ENCODE measurements at regions not wholly inside any gene's neighbourhood (a gene's known extent, or its start where the extent isn't known, plus 50 kb on each side); places are given as distances from the start of the nearest gene placed in this dataset.
"Not testable (repeated sequence)": the region's sequence is repeated elsewhere in the genome, so short reads cannot be mapped to it uniquely, and the experiment has no call there.

DNA sequence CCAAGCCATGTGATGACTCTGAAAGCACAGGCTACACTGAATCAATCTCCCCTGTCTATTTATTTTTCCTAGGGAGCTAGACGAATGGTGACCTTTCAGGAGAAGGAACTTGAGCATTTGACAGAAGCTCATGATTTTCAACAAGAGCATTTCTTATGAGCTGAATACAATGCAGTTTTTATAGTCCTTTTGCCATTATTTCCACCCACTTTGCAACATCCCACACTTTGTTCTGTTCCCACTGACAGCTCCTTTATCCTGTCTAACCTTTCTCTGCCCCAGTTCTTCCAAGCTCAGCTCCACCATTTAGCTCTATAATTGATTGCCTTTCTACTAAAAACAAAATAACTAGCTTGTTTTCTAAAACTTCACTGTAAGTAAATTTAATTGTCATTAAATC lies 91.9 kb upstream of the PRSS1 start:
- TF ChIP-seq, protein P1, sequence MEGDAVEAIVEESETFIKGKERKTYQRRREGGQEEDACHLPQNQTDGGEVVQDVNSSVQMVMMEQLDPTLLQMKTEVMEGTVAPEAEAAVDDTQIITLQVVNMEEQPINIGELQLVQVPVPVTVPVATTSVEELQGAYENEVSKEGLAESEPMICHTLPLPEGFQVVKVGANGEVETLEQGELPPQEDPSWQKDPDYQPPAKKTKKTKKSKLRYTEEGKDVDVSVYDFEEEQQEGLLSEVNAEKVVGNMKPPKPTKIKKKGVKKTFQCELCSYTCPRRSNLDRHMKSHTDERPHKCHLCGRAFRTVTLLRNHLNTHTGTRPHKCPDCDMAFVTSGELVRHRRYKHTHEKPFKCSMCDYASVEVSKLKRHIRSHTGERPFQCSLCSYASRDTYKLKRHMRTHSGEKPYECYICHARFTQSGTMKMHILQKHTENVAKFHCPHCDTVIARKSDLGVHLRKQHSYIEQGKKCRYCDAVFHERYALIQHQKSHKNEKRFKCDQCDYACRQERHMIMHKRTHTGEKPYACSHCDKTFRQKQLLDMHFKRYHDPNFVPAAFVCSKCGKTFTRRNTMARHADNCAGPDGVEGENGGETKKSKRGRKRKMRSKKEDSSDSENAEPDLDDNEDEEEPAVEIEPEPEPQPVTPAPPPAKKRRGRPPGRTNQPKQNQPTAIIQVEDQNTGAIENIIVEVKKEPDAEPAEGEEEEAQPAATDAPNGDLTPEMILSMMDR (IDR thresholded peaks at IDR 0.05; ENCODE audit: insufficient read depth, low read length, missing control alignments): no peak
- no peak overlapping the region for H3K4me3 ChIP-seq (ENCODE audit: low read depth, low read length)
- ChIA-PET CTCF (interaction anchor here (0.7 to 1.3 kb wide), 4 partner anchors 12 to 126 kb away, joined by 3 to 6 read pairs (median 4); no protein-coding TSS in a partner anchor), POLR2A (no interaction called here)
- DNase-seq (ENCODE audit: low read depth, low spot score): no peak

DNA sequence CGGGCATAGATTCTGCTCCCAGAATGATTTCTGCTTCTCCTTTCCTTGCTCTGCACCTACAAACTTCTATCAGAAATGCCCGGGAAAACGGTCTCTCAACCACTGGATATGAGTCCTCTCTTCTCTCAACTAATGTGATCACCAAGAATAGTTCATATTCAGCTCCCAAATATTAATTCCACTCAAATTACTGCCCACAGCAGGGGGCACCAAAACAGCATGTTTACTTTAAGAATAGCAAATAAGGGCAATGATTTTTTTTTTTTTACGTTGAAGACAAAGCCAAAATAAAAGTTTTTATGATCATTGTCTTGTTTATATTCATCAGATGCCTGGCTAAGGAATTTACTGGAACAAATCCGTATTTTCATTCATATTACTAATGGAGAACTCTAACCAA lies 94.9 kb upstream of the PRSS1 start:
- DNase-seq (ENCODE audit: low read depth, low spot score): no peak
- ChIA-PET POLR2A (interaction anchor here (0.7 kb wide), 1 partner anchor 251 kb away, joined by 3 read pairs; no protein-coding TSS in a partner anchor), CTCF (interaction anchor here (0.7 kb wide), 1 partner anchor 8 kb away, joined by 3 read pairs; no protein-coding TSS in a partner anchor)
- TF ChIP-seq, protein P1 (IDR thresholded peaks at IDR 0.05; ENCODE audit: insufficient read depth, low read length, missing control alignments): no peak
- H3K4me3 ChIP-seq (ENCODE audit: low read depth, low read length): no peak overlapping the region

DNA sequence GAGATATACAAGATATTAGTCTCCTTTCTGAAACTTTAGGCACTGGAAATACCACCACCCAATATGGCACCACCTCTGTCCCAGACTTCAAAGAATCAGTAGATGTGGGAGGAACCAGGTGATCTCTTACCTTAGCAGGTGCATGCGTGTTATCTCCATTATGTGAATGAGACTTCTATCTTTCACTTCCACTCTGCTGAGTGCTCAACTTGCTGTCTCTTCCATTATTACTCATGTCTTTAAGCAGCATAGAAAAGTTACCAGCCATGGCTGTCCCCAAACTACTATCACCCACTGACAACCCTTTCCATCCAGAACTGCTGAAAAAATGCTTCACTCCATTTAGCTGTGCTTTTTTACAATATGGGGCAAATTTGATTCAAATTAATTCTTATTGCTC lies 101.5 kb upstream of the PRSS1 start:
- no peak for DNase-seq (ENCODE audit: low read depth, low spot score)
- TF ChIP-seq, protein P1 (IDR thresholded peaks at IDR 0.05; ENCODE audit: insufficient read depth, low read length, missing control alignments): no peak
- POLR2A ChIA-PET: no interaction called here
- no peak overlapping the region for H3K4me3 ChIP-seq (ENCODE audit: low read depth, low read length)
- CTCF ChIA-PET: no interaction called here

DNA sequence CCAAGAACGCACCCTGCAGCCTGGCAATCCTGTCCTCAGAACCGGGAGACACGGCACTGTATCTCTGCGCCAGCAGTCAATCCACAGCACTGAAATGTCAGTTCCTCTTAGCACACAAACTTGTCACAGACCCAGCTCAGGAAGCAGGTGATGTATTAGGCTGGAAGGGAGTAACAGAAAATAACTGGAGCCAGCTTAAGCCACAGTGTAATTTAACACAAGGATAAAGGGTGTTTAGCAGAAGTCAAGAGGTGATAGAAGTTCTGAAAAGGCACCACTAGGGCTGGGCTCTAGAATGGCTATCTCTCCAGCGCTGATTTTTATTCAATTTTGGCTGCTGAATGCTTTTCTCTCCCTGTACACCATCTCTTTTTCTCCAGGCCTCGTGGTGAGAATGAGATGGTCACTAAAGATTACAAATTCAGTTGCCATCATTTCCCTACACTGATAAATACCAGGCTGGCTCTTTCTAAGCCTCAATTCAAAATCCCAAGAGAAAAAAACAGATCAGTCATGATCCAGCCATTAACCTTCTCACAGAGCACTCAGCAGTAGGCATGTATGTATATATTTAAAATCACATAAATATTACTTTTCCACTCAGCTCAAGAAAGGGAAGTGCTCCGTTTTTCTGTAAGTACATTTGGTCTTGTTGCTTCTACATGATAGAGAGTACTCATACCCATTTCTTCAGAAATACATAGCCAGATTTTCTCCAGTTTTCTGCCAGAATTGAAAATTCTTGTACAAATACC lies 102.7 kb upstream of the PRSS1 start:
- no peak for DNase-seq (ENCODE audit: low read depth, low spot score)
- ChIA-PET POLR2A (no interaction called here), CTCF (interaction anchor here (1.0 to 1.7 kb wide), 2 partner anchors 8 to 14 kb away, joined by 3 to 6 read pairs; no protein-coding TSS in a partner anchor)
- TF ChIP-seq, protein P1 (IDR thresholded peaks at IDR 0.05; ENCODE audit: insufficient read depth, low read length, missing control alignments): no peak
- no peak overlapping the region for H3K4me3 ChIP-seq (ENCODE audit: low read depth, low read length)

DNA sequence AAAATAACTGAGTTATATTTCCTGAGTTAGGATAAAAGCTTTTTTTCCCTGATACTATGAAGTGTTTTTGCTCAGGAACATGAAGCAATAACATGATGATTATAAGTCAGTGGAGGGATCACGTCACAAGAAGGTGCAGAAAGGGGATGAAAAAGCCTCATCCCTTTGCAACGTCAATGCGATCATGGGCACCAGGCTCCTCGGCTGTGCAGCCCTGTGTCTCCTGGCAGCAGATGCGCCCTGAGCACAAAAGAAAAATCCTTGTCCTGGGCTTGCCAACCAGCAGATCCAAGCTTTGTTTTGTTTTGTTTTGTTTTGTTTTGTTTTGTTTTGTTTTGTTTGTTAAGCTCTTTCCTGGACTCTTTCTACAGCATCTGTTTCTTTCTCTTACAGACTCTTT lies 103.5 kb upstream of the PRSS1 start:
- no peak for DNase-seq (ENCODE audit: low read depth, low spot score)
- ChIA-PET CTCF (interaction anchor here (1.0 to 1.7 kb wide), 2 partner anchors 8 to 13 kb away, joined by 3 to 6 read pairs; no protein-coding TSS in a partner anchor), POLR2A (no interaction called here)
- TF ChIP-seq, protein P1 (IDR thresholded peaks at IDR 0.05; ENCODE audit: insufficient read depth, low read length, missing control alignments): no peak
- no peak overlapping the region for H3K4me3 ChIP-seq (ENCODE audit: low read depth, low read length)

DNA sequence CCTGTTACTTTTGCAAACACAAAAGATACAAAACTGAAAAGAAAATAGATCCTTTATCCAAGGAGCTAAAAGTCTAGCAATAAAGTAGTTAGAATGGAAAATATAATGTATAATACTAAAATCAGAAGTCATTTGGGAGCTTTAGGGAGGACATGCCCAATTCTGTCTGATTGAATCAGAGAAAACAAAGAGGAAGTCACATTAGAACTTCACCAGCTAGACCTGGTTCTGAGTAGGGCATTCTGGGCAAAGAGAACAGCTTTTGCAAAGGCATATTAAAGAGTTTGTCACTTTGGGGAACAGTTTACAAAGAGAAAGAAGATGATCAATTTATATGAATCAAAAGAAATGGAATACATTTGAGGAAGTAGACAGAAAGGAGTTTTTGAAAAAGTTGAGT lies 107.0 kb upstream of the PRSS1 start:
- POLR2A ChIA-PET: no interaction called here
- CTCF ChIA-PET: interaction anchor here (2.4 to 2.9 kb wide), 2 partner anchors 10 to 141 kb away, joined by 11 to 12 read pairs; no protein-coding TSS in a partner anchor

DNA sequence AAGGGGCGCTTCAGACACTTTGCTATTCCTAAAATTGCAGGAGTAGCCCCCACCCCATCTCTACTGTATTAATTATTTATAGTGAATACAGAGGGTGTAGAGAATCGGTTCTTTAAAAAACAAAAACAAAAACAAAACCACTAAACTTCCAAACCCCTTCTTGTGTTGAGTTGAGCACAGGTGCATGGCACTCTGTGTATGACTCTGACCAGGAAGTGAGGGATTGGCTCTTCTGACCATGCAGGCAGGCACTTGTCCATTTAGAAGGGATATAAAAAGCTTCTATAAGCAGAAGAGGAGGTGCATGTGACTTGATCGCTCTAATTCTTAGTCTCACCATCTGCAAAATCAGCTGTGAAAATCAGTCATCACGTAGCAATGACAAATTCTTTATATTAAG lies 108.0 kb upstream of the PRSS1 start:
- CTCF ChIA-PET: interaction anchor here (2.4 to 2.9 kb wide), 2 partner anchors 9 to 142 kb away, joined by 11 to 12 read pairs; no protein-coding TSS in a partner anchor

More for the DNA sequence above, 107.0 kb upstream of the PRSS1 start:
- no peak overlapping the region for H3K4me3 ChIP-seq (ENCODE audit: low read depth, low read length)
- TF ChIP-seq, protein P1 (IDR thresholded peaks at IDR 0.05; ENCODE audit: insufficient read depth, low read length, missing control alignments): no peak
- no peak for DNase-seq (ENCODE audit: low read depth, low spot score)

More for the DNA sequence above, 108.0 kb upstream of the PRSS1 start:
- DNase-seq (ENCODE audit: low read depth, low spot score); POLR2A ChIA-PET; H3K4me3 ChIP-seq (ENCODE audit: low read depth, low read length): not testable (repeated sequence)

All from AG04449 (cell line).